Mucosa of descending colon (tissue), 3 donors: ENCODE measurements at regions not wholly inside any gene's neighbourhood (a gene's known extent, or its start where the extent isn't known, plus 50 kb on each side); places are given as distances from the start of the nearest gene placed in this dataset.

Source experiments
- ATAC-seq: fragments of 200-7000 bp; cut with Tn5 transposase; one replicate; pipeline ENCODE4 v1.9.1; 2020; ENCODE audit warnings: mild to moderate bottlenecking, moderate library complexity
- DNase-seq, 3 donors: peaks; one replicate each; pipeline ENCODE4 v3.0.0-alpha.2; 2020
- H3K36me3 ChIP-seq: fragments of 200-600 bp; one replicate; pipeline ENCODE4 v1.8.0; 2021; ENCODE audit warnings: low read depth, mild to moderate bottlenecking
- H3K4me1 ChIP-seq: fragments of 200-600 bp; one replicate; pipeline ENCODE4 v1.8.0; 2021; ENCODE audit warnings: low read depth, mild to moderate bottlenecking
- H3K4me3 ChIP-seq: fragments of 200-600 bp; one replicate; pipeline ENCODE4 v1.8.0; 2021; ENCODE audit warnings: mild to moderate bottlenecking
- H3K9me3 ChIP-seq: fragments of 200-600 bp; one replicate; pipeline ENCODE4 v1.8.0; 2021; ENCODE audit warnings: mild to moderate bottlenecking
- intact Hi-C, 2 donors: fragments of 100-400 bp; cut with DNase I in 1 of 2; cut with micrococcal nuclease in 1 of 2; formaldehyde crosslinking; loops; one replicate each; pipeline versions ENCODE4 v1.11.0 to v1.11.1; 2022; cut with DNase I, micrococcal nuclease
- TF ChIP-seq, protein P1 (sequence below): fragments of 200-600 bp; IDR thresholded peaks from one replicate; pipeline ENCODE4 v1.8.0; 2022; ENCODE audit warnings: antibody characterized with exemption, mild to moderate bottlenecking
- donor health status: DM: no; HTN: no; CAD: no; lungs with moderate emphysema.
- donor health status: DM: no; HTN: no; CAD: no.
- donor health status: DM: no; HTN: yes; CAD: no.

DNA sequence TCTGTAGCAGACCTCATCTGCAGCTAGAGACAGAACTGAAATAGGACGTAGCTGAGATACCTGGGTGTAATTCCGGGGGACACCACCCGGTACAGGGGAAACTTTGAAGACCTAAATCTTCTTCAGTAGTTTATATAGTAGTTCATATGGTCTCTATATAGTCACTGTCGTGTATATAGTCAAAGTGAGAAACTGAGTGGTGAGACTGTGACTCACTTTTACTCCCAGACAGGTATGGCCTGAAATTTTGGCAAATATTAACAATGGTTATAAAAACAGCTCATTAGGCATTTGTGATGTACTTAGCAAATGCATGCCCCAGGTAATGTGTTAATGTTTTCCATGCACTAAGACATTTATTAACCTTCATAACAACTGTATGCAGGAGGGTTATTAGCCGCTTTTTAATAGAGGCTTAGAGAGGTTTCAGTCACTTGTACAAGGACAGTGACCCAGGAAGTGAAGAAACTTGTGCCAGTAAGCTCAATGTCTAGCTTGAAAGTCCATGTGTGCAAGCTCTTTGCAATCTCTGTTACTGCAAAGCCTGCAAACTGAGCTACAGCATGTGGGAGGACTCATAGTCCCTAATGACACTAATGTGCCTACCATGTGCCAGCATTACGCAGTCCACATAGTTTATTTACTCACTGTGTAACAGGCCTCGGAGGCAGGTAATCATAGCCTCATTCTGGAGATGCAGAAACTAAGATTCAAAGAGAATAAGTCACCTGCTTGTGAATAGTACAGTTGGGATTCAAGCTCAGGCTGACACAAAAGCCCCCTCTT is 165.4 kb upstream of the CHD6 start:
- no peaks in the 10 kb centered on the region for H3K9me3 ChIP-seq
- intact Hi-C loops: no loop called here
- ATAC-seq (no peak), DNase-seq (no peak)
- no peak overlapping the region for H3K4me3 ChIP-seq
- H3K4me1 ChIP-seq: no peaks in the 10 kb centered on the region
- TF ChIP-seq, protein P1, sequence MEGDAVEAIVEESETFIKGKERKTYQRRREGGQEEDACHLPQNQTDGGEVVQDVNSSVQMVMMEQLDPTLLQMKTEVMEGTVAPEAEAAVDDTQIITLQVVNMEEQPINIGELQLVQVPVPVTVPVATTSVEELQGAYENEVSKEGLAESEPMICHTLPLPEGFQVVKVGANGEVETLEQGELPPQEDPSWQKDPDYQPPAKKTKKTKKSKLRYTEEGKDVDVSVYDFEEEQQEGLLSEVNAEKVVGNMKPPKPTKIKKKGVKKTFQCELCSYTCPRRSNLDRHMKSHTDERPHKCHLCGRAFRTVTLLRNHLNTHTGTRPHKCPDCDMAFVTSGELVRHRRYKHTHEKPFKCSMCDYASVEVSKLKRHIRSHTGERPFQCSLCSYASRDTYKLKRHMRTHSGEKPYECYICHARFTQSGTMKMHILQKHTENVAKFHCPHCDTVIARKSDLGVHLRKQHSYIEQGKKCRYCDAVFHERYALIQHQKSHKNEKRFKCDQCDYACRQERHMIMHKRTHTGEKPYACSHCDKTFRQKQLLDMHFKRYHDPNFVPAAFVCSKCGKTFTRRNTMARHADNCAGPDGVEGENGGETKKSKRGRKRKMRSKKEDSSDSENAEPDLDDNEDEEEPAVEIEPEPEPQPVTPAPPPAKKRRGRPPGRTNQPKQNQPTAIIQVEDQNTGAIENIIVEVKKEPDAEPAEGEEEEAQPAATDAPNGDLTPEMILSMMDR: no peak
- no peaks in the 10 kb centered on the region for H3K36me3 ChIP-seq

DNA sequence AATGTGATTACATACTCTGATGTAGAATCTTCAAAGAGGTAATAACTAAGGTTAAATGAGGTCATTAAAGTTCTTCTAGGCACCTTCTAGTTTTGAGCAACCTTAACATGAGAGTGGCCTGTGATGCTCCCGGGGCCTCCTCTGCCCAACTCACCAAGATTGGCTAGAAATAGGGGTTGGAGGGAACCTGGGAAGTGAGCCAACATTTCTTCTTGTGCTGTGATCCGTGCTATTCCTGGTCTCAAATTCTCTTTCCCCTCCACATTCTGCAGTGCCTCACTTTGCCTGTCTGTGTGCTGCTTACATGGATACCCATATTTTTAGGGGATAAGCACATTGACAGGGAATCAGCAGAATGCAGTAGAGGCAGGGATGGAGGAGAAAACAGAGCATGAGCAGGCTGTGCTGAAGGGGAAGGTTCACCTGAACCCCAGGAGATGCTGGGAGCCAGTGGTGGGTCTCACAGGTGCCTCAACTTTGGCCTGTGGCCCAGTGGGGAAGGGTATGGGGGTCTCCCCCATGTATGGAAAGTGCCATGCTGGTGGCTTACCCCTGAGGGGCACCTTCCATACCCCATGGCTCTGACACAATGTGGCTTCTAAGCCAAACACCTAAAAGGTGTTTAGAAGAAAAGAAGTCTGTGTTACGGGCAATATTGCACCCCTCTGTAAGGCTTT is 164.7 kb upstream of the CHD6 start:
- intact Hi-C loops: no loop called here
- DNase-seq (no peak), ATAC-seq (no peak)
- Histone ChIP-seq H3K36me3 (no peaks in the 10 kb centered on the region), H3K4me1 (no peaks in the 10 kb centered on the region), H3K4me3 (no peak overlapping the region), H3K9me3 (no peaks in the 10 kb centered on the region)
- TF ChIP-seq, protein P1: no peak

DNA sequence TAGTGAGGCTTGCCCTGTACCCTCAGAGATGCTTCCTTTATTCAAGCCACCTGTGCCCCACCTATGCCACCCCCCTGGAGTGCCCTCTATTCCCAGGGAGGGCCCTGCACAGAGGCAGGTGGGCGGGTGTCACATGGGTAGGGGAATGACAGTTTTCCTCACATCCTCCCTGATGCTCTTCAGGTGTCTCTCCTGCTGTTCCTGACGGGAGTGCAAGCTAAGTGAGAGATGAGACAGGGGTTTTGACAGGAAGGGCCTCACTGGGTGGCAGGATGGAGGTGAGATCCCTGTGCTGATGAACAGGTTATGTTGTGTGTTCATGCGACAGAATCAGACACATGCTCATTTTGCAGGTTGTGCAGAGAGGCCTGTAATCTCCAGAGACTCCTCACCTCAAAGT is 164.1 kb upstream of the CHD6 start:
- TF ChIP-seq, protein P1: no peak
- DNase-seq: no peak
- Histone ChIP-seq H3K9me3 (no peaks in the 10 kb centered on the region), H3K4me1 (no peaks in the 10 kb centered on the region), H3K4me3 (no peak overlapping the region), H3K36me3 (no peaks in the 10 kb centered on the region)
- intact Hi-C loops: no loop called here
- ATAC-seq: no peak

DNA sequence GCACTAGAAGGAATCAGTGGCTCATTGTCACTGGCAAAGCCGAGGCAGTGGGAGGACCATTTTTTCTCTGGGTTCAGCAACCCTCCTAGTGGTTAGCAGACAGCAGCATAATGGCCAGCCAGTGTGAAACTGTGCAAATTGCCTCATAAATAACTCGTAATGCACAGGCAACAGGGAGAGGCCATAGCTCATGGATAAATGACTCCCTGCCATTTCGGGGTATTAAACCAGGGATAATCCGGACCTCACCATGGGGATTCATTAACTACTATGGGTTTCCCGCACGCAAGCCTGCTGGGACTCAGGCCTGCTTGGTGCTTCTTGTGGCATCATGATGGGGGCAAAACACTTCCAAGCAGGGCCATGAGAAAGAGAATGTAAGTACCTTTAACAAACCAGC is 158.2 kb upstream of the CHD6 start:
- no peaks in the 10 kb centered on the region for H3K36me3 ChIP-seq
- DNase-seq (no peak), ATAC-seq (no peak)
- H3K4me3 ChIP-seq: no peak overlapping the region
- intact Hi-C loops: no loop called here
- H3K4me1 ChIP-seq: no peaks in the 10 kb centered on the region
- TF ChIP-seq, protein P1: no peak
- no peaks in the 10 kb centered on the region for H3K9me3 ChIP-seq

DNA sequence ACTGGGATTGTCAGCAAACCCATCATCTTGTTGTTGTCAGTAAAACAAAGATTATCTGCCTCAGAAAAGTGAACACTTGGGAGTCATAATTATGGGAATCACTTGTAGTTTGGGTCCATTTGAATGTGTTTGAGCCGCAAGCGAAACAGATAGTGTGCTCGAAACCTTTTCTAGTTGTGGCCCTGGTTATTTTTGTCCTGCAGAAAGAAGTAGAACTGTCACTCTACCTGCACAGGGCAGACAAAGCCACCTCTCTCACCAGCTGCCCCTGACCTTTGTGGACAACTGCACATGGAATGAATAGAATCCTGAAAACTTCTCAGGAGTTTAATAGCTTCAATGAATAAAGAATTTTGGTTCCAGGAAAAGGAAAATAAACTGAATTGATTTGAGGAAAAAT is 156.1 kb upstream of the CHD6 start:
- intact Hi-C loops: no loop called here
- TF ChIP-seq, protein P1: no peak
- Histone ChIP-seq H3K9me3 (no peaks in the 10 kb centered on the region), H3K4me3 (no peak overlapping the region), H3K4me1 (no peaks in the 10 kb centered on the region), H3K36me3 (no peaks in the 10 kb centered on the region)
- DNase-seq: no peak
- ATAC-seq: no peak
